Stimulated activated naive CD4-positive, alpha-beta T cell (primary cell): ENCODE measurements at regions not wholly inside any gene's neighbourhood (a gene's known extent, or its start where the extent isn't known, plus 50 kb on each side); places are given as distances from the start of the nearest gene placed in this dataset.

Experiments
- DNase-seq, 6 experiments: peaks; one replicate each; lab custom pipeline; 2025; lab: John Stamatoyannopoulos, UW

- no peak for DNase-seq
These were observed 1019.4 kb downstream of the BRD1 start for GRCh38 chr22:48808038-48808960.

- no peak for DNase-seq
These were observed 1020.5 kb downstream of the BRD1 start for GRCh38 chr22:48807155-48807554.

GRCh38 chr22:48806227-48806781 is 1021.4 kb downstream of the BRD1 start:
- DNase-seq = no peak

- DNase-seq = no peak
These were observed 1022.2 kb downstream of the BRD1 start for GRCh38 chr22:48805516-48805915.

- DNase-seq = no peak
These were observed 1022.8 kb downstream of the BRD1 start for GRCh38 chr22:48804811-48805301.

- DNase-seq = no peak
These were observed 1023.5 kb downstream of the BRD1 start for GRCh38 chr22:48803948-48804810.

- no peak for DNase-seq
These were observed 1024.3 kb downstream of the BRD1 start for GRCh38 chr22:48803171-48803947.

- DNase-seq = no peak
These were observed 1025.1 kb downstream of the BRD1 start for GRCh38 chr22:48802576-48802975.

- no peak for DNase-seq
These were observed 1026.6 kb downstream of the BRD1 start for GRCh38 chr22:48800886-48801607.

GRCh38 chr22:48800036-48800885 is 1027.4 kb downstream of the BRD1 start:
- DNase-seq = no peak

- no peak for DNase-seq
These were observed 1028.3 kb downstream of the BRD1 start for GRCh38 chr22:48799227-48799970.

GRCh38 chr22:48798281-48799226 is 1029.1 kb downstream of the BRD1 start:
- DNase-seq = no peak

- DNase-seq = no peak
These were observed 1029.9 kb downstream of the BRD1 start for GRCh38 chr22:48797731-48798130.

- no peak for DNase-seq
These were observed 1031.2 kb downstream of the BRD1 start for GRCh38 chr22:48796310-48797015.

- no peak for DNase-seq
These were observed 1032.0 kb downstream of the BRD1 start for GRCh38 chr22:48795664-48796063.

GRCh38 chr22:48794906-48795305 is 1032.8 kb downstream of the BRD1 start:
- no peak for DNase-seq

- no peak for DNase-seq
These were observed 1033.7 kb downstream of the BRD1 start for GRCh38 chr22:48793949-48794348.

GRCh38 chr22:48786679-48786996 is 1041.0 kb downstream of the BRD1 start:
- no peak for DNase-seq
